GM21390 (cell line): ENCODE measurements at regions not wholly inside any gene's neighbourhood (a gene's known extent, or its start where the extent isn't known, plus 50 kb on each side); places are given as distances from the start of the nearest gene placed in this dataset.
"Not testable (repeated sequence)": the region's sequence is repeated elsewhere in the genome, so short reads cannot be mapped to it uniquely, and the experiment has no call there.

Source experiments
- ATAC-seq: cut with Tn5 transposase; IDR thresholded peaks from one replicate; pipeline ENCODE4 v1.9.1; 2021; ENCODE audit not compliant: unreplicated experiment

DNA sequence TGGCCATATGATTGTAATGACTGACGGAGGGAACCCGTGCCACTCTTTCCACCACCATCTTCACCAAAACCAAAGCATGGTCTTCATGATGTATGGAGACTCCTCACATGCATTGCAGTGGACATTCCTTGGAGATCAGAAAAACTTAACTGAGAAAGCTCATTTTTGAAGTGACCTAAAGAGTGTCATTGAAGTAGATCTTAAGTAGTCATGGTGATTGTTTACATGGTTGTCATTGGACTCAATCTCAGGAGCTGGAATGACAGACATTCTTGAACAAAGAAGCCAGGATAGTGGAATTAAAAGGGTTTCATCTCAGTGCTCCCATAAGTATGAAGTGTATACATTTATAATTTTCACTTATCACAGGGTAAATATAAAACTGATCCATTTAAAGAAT lies 236.7 kb upstream of the IPO5 start:
- ATAC-seq, result no peak

DNA sequence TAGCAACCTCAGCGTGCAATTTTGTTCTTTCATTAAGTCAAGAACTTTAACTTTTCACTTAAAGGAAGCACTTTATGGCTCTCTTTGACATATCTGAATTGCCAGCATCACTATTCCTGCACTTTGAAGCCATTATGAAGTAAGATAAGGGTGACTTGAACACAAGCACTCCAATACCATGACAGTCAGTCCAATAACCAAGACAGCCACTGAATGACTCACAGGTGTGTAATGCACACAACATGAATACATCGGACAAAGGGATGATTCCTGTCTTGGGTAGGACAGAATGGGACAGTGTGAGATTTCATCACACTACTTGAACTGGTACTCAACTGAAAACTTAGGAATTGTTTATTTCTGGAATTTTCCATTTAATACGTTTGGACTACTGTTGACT lies 233.7 kb upstream of the IPO5 start:
- ATAC-seq, result no peak

DNA sequence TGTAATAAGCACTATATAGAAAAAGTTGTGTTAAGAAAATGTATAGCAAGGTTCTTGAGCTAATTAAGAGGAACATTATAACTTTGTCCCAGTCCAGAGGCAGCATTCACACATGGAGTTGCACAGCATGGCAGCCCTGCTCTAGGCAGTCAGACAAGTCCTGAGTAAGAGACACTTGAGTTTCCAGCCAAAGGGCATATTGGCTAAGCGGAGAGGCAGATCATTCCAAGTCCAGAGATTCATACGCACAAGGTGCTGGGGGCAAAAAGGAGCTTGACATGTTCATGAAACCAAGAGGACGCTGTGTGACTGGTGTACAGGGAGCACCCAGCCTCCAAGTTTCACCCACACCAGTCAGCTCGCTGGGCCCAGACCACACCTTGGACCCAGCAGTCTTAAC lies 232.6 kb upstream of the IPO5 start:
- ATAC-seq, result no peak

GRCh38 chr13:97723655-97724054 lies 229.8 kb upstream of the IPO5 start:
- no peak for ATAC-seq

GRCh38 chr13:97724450-97724849 lies 229.0 kb upstream of the IPO5 start:
- ATAC-seq, result no peak

GRCh38 chr13:97726664-97727280 lies 226.7 kb upstream of the IPO5 start:
- no peak for ATAC-seq

DNA sequence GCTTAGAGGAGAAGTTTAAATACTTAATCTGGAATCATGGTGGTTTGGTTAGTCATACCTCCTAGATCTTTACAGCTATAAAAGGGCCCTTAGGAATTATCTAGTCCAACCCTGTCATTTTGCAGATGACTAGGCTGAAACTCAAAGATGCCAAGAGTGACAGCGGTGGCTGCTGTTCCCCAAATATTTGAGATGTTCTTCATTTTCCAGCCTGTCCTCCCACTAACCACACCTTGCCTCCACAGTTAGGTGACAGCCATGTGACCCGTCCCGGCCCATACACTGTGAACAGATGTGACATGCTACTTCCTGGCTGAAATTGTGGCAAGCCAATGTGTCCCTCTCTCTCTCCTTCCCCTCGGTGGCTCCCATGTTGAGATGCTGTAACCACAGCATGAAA lies 225.5 kb upstream of the IPO5 start:
- ATAC-seq, result no peak

DNA sequence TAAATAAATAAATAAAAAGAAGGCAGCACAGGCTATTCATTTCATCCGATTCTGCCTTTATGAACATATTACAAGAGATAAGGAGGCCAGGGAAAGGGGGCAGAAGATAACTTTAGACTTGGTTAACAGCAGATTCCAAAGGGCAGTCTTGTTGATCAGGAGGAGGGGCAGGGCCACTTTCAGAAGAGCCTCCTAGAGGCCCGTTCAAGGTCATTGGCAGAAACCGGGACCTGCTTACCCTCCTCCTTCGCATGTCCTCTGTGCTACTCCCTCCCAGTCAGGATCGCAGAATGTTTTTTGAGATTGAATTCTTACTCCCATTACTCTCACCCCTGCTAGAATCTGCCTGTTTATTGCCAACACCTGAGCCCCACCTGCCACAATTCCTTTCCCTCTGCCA lies 217.0 kb upstream of the IPO5 start:
- no peak for ATAC-seq

DNA sequence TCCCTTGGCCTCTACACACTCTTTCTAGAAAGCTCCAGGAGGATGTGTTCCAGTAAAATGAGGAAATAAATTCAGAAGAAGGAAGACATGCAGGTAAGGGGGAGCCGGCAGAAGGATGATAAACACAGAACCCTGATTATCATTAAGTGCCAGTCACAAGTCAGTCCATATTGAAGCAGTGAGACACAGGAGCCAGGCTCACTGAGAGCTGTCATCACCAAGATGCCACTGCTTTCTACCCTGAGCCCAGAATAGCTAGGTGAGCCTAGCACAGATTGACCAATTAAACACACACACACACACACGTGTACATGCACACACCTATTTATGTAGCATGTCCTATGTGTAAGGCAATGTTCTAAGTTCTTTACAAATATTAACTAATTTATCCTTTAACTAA lies 211.4 kb upstream of the IPO5 start:
- ATAC-seq, result no peak

GRCh38 chr13:97743938-97744337 lies 209.5 kb upstream of the IPO5 start:
- no peak for ATAC-seq

- no peak for ATAC-seq
Observed at GRCh38 chr13:97746649-97747048, 206.8 kb upstream of the IPO5 start.

DNA sequence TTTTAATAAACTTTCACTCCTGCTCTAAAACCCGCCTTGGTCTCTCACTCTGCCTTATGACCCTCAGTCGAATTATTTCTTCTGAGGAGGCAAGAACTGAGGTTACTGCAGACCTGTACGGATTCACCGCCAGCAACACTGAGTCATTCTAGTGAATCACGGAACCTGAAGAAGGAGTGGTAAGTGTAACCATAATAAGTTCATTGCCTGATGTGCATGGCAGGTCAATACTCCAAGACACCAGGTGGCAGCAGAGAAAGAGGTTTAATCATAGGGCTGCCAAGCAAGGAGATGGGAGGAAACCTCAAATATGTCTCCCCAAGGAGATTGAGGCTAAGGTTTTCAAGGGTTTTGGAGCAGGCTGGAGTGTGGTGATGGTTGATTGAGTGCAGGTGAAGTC lies 204.3 kb upstream of the IPO5 start:
- no peak for ATAC-seq

DNA sequence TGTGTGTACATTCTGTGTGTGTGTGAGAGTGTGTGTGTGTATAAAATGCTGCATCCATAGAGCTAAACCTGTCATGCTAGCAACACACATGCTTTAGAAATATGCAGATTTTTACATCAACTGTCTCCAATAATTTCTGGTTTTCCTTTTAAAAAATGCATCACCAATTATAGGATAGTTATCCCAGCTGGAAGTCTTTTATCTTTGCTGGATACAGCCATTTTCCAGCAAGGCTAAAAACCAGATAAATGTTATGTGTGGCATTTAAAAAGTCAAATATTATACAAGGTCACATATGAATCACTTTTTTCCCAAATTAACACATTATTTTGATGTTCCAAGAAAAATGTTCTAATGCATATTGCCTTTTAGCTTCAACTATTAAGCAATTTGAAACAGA lies 202.0 kb upstream of the IPO5 start:
- ATAC-seq, result no peak

- no peak for ATAC-seq
Observed at GRCh38 chr13:97752961-97753668, 200.4 kb upstream of the IPO5 start.

DNA sequence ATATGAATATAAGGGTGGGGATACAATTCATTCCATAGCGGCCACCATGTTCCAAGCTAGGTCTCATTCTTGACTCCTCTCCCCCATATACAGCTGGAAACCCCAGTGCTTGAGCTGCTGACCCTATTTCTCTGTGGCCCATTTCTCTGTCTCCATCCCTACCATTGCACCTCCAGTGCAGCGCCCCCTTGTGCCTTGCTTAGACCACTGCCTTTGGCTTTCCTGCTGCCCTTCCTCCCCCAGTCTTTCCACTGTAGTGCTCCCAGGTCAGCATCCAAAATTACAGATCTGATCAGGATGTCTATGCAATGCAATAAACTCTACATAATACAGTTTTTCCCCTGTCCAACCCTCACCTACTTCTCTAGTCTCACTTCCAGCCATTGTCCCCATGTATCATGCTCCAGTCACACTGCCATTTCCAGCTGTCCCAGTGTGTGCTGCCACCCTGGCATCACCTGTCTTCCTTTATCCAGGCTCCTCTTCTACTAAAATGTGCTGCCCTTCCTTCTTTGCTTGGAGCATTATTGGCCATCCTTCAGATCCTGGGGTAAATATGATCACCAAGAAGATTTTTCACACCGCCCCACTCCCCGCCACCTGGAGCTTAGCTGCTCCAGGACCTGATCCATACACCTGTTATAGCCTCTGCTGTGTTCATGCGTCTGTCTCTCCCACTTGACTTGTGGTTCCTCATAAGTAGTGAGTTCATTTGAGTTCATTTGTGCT lies 199.4 kb upstream of the IPO5 start:
- no peak for ATAC-seq

GRCh38 chr13:97757807-97758206 lies 195.7 kb upstream of the IPO5 start:
- no peak for ATAC-seq

- no peak for ATAC-seq
Observed at GRCh38 chr13:97758317-97758716, 195.2 kb upstream of the IPO5 start.

GRCh38 chr13:97761796-97762540 lies 191.5 kb upstream of the IPO5 start:
- ATAC-seq, result no peak

- no peak for ATAC-seq
Observed at GRCh38 chr13:97766749-97767148, 186.7 kb upstream of the IPO5 start.

- ATAC-seq, result no peak
Observed at GRCh38 chr13:97768134-97768533, 185.3 kb upstream of the IPO5 start.

DNA sequence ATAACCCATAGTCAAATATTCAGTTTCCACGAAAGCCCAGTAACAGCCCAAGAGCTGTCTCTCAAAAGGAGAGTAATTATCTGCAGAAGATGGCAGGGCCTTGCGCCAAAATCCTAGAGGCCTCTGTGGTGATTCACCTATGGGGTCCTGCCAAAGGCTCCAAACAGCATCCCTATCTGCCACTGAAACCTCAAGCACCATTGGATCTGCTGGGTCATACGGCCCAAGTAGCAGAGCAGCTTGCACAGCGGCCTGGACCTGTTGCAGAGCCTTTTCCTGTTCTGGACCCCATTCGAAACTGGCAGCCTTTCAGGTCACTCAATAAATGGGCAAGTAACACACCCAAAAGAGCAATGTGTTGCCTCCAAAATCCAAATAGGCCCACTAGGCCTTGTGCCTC lies 183.2 kb upstream of the IPO5 start:
- ATAC-seq, result not testable (repeated sequence)

GRCh38 chr13:97772466-97772865 lies 181.0 kb upstream of the IPO5 start:
- not testable (repeated sequence) for ATAC-seq
